ENCODE measurements at regions not wholly inside any gene's neighbourhood (a gene's known extent, or its start where the extent isn't known, plus 50 kb on each side); places are given as distances from the start of the nearest gene placed in this dataset.

DNA sequence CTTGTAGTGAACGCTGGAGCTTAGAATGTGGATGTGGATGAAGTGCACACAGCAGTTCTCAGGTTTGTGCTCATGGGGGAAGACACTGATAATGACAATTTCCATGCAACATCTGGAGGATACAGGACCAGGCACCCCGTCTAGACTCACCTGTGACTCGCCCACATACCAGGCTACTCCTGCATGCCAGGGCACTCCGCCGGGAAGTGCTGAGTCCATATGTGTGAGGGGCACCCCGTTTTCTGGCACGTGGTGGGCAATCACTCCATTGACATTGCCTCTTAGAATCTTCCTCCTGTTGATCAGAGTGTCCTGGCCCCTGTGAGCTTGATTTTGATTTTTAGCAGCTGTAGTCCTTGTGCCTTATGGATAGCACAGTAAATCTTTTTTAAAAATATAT, 90.9 kb upstream of the LRPAP1 start:
- no peak for TF ChIP-seq EZH2 (optimal IDR thresholded peaks at IDR 0.05; ENCODE audit: low read depth, low read length)
- no peak for TF ChIP-seq CTCF (IDR thresholded peaks at IDR 0.05; ENCODE audit: low read length)
